Stimulated activated CD8-positive, alpha-beta memory T cell treated with anti-CD3 and anti-CD28 coated beads, Interleukin-12 subunit alpha, Interleukin-12 subunit beta, amount 100 ng/mL, for 4 hours (primary cell): ENCODE measurements at regions not wholly inside any gene's neighbourhood (a gene's known extent, or its start where the extent isn't known, plus 50 kb on each side); places are given as distances from the start of the nearest gene placed in this dataset.
"Not testable (repeated sequence)": the region's sequence is repeated elsewhere in the genome, so short reads cannot be mapped to it uniquely, and the experiment has no call there.

Experiments
- DNase-seq: peaks from one replicate; pipeline ENCODE4 v3.0.0-alpha.2; 2020; ENCODE audit warnings: low read depth

DNA sequence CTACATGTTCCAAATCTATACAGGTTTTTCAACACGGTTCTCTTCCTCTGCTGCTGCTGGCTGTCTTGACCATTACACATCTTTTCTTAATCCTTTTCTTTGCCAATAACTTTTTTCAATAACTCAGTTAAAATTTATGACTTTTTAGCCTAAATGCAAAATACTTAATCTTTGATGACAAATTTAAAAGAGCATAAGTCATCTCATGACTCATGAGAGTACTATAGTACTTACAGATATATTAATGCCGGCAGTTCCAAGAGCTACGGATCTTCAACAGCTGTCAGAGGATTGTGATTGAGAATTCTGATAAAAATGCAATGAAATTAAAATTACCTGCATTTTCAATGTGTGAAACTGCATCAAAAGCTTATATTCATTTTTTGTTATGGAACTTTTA, 105.5 kb downstream of the KPNA2 start:
- no peak for DNase-seq

DNA sequence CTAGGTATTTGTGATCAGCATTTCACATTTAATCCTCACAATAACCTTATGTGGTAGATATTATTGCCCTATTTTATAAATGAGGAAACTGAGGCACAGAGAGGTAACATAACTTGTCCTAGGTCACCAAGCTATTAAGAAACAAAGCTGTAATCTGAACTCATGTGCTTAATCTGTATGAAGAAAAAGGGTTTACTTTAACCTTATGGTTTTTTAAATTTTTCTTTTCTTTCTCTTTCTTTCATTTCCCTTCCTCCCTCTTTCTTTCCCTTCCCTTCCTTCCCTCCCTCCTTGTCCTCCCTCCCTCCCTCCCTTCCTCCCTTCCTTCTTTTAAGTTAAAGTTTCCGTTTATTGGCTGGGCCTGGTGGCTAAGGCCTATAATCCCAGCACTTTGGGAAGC, 105.2 kb upstream of the AMZ2 start:
- DNase-seq, result no peak

DNA sequence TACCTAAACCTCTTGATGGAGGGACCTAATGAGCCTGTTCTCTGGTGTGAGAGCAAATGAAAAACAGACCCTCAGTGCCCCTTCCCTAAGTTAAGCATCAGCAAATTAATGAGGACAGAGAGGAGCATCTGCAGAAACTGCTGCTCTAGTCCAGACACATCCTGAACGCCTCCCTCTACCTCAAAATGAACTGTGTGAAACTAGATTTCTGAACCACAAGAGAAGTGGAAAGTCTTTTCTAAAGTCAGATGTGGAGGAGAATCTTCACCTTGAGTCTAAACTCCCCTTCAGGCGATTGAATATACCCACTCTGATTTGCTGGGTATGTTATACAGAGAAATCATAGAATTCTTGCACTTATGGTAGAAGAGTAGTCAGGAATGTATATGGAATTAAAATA, 104.4 kb upstream of the AMZ2 start:
- DNase-seq, result no peak

DNA sequence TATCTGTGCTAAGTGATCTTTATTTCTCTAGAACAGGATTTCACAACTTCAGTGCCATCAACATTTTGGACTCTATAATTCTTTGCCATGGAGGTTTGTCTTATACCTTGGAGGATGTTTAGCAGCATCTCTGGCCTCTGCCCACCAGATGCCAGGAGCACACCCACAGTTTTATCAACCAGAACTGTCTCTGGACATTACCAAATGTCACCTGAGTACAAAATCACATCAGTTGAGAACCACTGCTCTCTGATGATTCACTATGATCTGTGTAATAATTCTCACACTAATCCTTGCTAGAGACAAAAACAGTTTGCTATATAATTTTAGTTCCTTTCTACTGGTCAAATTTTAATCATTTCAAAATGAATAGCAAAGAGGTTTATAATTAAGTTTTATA, 102.8 kb upstream of the AMZ2 start:
- DNase-seq, result no peak

DNA sequence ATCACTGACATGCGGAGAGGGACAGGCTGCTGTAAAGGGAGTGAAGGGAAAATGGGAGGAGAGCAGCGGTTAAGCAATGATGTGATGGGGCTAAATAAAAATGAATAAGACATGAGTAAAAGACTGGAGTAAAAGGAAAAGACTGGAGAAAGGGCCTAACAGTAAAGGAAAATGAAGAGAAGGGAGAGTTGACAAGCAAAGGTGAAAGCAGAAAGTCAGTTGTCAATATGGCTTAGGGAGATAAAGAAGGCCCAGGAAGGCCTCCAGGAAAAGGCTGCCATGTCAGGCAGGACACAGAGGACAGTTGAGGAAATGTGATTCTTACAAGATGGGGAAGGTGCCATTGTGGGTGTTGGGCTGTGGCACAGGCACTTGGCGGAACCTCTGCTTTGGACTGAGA, 98.9 kb upstream of the AMZ2 start:
- no peak for DNase-seq

DNA sequence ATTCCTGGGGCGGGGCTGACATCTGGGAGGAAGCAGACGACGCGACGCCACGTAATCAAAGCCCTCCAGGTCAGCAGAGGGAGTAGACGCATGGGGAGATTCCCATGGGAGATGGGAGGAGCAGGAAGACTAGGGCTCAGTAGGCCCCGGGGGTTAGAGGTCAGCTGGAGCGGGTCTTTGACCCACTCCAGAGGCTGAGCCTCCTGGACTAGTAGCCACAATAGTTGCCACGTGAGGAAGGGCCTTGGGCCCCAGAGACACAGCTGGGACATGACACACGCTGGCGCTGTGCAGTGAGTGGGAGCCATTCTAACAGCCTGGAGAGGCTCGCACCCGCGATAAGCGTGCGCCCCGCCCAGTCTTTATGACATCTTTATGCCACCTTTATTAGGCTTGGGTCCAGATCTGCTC, 95.7 kb upstream of the AMZ2 start:
- no peak for DNase-seq

DNA sequence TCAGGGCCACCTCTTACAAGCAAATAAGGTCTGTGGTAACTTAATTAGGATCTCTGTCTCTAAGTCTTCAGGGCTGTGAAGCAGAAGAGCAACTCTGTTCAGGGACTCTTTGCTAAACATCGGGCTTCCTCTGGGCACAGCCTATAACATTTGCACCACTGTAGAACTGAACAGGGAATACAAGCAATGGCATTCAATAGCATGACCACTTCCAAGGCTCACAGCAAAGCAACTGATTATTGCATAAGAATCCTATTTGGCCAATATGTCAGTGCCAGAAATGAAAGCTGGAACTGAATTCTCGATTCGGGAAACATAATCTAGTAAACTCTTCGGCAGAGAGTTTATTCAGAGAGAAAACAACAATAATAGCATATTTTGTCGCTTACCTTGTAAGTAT, 92.2 kb upstream of the AMZ2 start:
- no peak for DNase-seq

DNA sequence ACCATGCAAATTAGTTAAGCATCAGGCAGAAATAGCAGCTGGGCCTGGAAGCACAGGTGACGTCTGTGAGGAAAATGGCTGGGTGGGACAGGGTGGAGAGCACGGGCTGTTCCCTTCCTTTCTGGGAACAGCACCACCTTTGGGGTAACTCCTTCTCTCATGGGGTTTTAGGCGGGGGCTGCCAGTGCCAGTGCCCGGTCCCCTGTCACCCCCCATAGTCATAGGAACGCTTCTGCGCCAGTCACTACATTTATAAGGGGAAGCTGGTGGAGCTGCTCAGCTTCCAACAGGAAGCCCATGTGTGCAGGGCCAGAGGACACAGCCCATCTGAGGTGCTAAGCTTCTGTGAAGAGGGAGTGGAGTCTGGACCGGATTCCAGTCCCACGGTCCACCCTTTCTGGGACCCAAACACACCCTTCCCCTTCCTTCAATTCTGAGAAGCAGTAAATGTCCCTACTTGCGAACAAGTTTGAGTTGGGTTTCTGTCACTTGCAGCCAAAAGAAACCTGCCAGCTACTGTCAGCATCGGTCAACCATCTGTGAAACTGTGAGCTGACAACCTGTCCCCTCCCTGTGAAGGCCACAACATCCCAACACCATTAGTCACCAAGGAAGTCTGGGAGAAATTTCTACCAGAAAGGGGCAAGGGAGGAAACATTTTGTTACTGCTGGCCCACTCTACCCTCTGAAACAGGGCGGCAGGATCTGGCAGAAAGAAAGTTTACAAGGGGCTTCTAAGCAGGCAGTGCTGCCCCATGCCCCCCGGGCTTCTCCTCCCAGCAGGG, 86.0 kb upstream of the AMZ2 start:
- no peak for DNase-seq

DNA sequence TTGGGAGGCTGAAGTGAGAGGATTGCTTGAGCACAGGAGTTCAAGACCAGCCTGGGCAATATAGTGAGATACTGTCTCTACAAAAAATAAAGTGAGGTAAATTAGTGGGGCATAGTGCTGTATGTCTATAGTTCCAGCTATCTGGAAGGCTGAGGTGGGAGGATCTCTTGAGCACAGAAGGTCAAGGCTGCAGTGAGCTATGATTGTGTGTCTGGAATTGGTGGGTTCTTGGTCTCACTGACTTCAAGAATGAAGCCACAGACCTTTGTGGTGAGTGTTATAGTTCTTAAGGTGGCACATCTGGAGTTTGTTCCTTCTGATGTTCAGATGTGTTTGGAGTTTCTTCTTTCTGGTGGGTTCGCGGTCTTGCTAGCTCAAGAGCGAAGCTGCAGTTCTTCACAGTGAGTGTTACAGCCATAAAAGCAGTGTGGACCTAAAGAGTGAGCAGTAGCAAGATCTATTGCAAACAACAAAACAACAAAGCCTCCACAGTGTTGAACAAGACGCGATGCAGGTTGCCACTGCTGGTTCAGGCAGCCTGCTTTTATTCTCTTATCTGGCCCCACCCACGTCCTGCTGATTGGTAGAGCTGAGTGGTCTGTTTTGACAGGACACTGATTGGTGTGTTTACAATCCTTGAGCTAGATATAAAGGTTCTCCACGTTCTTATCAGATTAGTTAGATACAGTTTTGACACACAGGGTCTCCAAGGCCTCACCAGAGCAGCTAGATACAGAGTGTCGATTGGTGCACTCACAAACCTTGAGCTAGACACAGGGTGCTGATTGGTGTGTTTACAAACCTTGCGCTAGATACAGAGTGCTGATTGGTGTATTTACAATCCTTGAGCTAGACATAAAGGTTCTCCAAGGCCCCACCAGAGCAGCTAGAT, 79.3 kb upstream of the AMZ2 start:
- DNase-seq, result not testable (repeated sequence)

DNA sequence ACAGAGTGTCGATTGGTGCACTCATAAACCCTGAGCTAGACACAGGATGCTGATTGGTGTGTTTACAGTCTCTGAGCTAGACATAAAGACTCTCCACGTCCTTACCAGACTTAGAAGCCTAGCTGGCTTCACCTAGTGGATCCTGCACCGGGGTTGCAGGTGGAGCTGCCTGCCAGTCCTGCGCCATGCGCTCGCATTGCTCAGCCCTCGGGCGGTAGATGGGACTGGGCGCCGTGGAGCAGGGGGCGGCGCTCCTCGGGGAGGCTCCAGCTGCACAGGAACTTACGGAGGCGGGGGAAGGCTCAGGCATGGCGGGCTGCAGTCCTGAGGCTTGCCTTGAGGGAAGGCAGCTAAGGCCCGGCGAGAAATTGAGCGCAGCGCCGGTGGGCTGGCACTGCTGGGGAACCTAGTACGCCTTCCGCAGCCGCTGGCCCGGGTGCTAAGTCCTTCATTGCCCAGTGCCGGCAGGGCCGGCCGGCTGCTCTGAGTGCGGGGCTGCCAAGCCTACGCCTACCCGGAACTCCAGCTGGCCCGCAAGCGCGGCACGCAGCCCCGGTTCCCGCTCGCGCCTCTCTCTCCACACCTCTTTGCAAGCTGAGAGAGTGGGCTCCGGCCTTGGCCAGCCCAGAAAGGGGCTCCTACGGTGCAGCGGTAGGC, 78.5 kb upstream of the AMZ2 start:
- DNase-seq, result not testable (repeated sequence)

DNA sequence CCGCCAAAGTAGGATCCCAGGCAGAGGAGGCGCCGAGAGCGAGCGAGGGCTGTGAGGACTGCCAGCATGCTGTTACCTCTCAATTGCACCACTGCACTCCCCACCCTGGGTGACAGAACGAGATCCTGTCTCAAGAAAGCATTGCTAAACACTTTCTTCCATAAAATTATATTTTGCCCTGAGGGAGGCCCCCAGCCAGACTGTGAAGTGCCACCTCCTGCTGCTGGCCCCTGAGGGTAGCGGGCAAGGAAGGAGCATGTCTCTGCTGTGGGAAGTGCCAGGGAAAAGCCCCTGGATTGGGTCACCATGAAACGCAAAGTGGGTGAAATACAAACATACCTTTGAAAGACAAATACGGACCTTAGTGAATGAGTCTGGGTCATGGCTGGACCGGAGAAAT, 78.0 kb upstream of the AMZ2 start:
- DNase-seq, result no peak

DNA sequence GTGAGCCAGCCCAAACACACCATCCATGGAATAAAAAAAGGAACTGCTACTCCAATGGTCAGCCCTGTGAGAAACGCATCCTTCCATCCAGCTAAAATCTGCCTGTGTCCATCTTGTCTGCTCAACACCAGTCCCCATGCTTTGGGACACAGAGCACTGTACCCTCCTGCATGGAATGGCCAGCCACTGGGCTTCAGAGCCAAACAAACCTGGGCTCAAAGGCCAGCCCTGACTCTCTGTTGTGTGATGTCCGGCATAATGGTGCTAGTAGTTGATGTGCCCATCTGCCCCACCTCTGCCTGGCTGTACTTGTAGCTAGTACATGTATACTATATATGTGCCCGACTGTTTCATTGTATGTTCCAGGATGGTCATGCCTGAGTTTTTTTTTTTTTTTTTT, 77.6 kb upstream of the AMZ2 start:
- no peak for DNase-seq

DNA sequence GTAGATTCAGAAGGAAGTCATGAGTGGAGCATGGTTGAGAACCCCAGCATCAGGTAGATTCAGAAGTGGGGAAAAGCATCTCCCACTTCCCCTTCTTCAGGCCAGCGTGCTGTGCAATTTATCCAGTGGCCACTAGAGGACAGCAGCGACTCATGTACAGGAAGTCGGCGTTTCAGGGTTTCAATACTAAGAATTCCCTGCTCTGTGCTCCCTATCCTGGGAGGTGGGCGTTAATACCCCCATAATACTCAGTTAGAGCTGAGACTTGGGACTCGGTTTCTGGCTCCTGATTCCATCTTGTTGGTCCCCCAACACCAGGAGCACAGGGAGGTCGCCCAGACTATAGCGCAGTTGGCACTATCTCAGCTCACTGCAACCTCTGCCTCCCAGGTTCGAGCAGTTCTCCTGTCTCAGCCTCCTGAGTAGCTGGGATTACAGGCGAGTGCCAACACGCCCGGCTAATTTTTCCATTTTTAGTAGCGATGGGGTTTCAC, 75.3 kb upstream of the AMZ2 start:
- peak; percentile 47 for DNase-seq

DNA sequence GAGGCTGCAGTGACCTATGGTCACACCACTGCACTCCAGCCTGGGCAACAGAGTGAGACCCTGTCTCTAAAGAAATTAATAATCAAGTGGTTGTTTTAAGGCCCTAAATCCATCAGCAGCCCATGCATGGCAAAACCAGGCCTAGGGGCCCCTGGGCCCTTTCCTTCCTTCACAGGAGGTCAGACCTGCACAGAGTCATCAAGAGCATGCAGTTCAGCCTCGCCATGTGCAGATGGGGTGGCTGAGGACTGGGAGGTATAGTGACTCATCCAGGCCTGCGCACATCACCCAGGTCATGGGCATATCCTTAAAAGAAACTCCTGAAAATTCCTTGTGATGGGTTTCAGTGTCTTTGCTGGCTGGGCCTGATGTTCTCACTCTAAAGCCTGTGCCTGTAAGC, 72.4 kb upstream of the AMZ2 start:
- no peak for DNase-seq

DNA sequence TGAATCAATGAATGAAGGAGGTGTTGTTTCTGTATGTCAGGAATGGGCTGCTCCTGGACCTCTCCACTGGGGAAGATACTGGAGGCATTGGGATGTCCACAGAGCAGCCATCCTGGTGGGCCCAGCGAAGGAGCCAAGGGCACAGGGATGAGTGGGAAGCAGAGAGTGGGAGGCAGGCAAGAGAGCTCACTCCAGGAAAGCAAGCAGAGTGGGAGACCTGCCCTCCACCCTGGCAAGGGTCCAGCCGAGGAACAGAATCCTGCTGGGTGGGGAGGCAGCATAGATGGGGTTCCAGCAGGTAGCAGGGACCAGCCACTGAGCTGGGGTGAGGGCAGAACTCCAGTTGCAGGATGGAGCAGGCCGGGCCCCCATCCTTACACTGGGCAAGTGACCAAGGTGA, 71.9 kb upstream of the AMZ2 start:
- DNase-seq, result no peak

DNA sequence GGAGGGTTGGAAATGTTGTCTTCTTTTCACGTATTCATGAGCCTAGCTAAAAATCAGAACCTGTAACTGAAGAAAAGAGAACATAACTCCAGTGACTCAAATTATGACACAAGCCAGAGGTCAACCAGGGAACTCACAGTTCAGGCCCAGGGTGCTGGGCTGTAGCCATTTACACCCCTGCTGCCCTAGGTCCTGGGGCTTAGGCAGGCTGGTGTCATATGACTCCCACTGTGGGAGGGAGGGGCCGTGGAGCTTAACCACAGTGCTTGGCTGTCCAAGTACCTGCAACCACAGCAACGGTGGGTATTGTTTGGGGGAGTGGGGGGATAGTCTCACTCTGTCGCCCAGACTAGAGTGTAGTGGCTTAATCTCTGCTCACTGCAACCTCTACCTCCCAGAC, 71.1 kb upstream of the AMZ2 start:
- no peak for DNase-seq

DNA sequence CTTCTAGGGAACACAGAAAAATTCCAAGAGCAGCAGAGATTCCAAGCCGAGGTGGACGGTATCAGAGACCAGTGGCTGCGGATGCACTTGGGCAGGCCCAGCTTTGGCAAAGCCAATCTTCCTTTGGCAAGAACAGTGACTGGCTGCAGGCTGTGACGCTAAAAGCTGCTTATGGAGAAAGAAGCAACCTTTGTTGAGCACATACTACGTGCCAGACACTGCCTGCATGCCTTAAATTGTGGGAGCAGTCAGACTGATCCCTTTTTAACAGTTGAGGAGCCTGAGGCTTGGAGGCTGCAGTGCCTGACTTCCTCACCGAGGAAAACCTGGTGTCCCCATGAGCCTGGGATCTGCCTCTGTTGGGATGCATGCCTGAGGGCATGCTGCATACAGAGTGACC, 69.0 kb upstream of the AMZ2 start:
- no peak for DNase-seq

DNA sequence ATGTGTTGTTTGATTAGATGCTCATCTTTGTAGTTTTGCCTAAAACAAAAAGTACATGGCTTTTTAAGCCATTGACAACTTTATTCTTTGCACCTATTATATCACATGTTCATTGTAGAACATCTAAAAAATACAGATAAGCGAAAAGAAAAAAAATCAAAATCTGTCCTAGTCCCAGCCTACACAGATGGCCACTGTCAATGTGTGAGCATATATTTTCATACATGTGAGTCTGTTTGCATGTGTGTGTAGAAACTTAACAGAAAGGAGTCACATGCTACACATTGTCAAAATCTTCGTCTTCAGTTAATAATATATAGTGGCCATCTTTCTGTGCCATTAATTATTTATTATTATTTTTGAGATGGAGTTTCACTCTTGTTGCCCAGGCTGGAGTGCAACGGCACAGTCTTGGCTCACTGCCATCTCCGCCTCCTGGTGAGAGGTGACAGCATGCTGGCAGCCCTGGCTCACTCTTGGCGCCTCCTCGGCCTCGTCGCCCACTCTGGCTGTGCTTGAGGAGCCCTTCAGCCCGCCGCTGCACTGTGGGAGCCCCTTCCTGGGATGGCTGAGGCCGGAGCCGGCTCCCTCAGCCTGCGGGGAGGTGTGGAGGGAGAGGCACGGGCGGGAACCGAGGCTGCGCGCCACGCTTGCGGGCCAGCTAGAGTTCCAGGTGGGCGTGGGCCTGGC, 68.5 kb upstream of the AMZ2 start:
- no peak for DNase-seq

DNA sequence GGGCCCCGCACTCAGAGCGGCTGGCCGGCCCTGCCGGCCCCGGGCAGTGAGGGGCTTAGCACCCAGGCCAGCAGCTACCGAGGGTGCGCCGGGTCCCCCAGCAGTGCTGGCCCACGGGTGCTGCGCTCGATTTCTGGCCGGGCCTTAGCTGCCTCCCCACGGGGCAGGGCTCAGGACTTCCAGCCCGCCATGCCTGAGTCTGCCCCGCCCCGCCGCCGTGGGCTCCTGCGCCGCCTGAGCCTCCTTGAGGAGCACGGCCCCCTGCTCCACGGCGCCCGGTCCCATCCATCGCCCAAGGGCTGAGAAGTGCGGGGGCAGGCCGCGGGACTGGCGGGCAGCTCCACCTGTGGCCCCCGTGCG, 67.9 kb upstream of the AMZ2 start:
- no peak for DNase-seq

DNA sequence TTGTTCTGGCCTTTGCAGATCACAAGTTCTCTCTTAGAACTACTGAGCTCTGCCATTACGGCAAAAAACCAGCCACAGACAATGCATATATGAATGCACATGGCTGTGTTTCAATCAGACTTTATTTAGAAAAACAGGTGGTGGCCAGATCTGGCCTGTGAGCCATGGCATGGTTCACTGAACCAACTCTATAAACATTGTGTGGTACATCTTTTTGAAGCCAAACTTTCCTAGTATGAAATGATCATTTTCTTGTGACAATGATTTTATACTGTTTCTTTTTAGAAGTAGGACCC, 65.9 kb upstream of the AMZ2 start:
- no peak for DNase-seq

DNA sequence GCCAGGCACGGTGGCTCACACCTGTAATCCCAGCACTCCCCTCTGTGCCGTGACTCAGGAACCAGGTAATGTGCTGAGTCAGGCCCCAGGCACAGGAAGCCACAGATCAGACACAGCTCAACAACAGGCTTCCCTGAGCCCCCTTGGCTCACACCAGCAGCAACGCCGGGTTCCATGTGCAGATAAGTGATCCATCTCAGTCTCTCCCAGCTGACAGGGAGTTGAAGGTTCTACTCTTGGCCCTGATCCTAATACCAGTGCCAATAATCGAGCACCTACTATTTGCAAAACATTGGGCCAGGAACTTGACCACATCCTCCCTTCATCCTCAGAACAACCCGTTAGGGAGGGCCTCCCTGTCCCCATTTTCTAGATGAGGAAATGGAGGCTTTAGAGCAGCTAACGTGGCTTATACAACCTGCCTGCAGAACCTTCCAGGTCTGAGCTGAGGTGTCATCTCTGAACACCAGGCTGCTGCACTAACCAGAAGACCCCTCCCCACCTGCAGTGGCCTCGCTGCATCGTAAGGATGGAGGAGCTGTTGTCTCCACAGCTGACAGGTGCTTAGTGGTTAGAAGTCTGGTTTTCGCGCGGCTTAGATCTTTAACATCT, 64.8 kb upstream of the AMZ2 start:
- peak; percentile 48 for DNase-seq

DNA sequence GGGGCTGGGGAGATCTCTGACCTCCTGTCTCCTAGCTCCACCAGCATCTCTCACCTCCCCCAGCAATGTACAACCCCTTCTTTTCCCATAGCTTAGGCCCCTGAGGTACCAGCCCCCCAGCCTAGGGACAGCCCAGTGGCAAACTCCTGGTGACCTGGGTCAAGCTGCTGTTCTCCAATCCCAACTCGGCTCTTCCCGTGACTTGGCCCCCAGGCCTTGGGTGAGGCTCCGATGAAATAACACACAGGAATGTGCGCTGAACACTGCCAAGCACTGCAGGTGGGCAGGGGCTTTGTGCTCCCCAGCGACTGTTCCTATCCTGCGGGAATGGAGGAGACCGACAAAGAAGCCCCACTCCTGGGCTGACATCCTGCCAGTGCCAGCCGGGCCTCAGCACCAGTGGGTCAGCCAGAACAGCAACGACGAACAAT, 63.7 kb upstream of the AMZ2 start:
- DNase-seq, result no peak
